Left ventricle myocardium superior (tissue), 1 donor: ENCODE measurements at regions not wholly inside any gene's neighbourhood (a gene's known extent, or its start where the extent isn't known, plus 50 kb on each side); places are given as distances from the start of the nearest gene placed in this dataset.

Experiments used
- ATAC-seq: fragments of 200-7000 bp; cut with Tn5 transposase; one replicate; pipeline ENCODE4 v1.9.1; 2020; ENCODE audit warnings: mild to moderate bottlenecking, moderate library complexity
- DNase-seq: peaks from one replicate; pipeline ENCODE4 v3.0.0-alpha.2; 2020
- intact Hi-C: fragments of 100-400 bp; cut with micrococcal nuclease; formaldehyde crosslinking; loops from one replicate; pipeline ENCODE4 v1.11.0; 2022
- donor health status: DM: no; HTN: yes; CAD: no; lungs with severe emphysema.

- DNase-seq (peak; percentile 49), ATAC-seq (peak; percentile 71)
- intact Hi-C loops = loop anchor here (2.0 to 10.0 kb wide), 2 partner anchors 117 to 453 kb away; no protein-coding TSS in a partner anchor
Measured at GRCh38 chr3:124467980-124468902, 262.0 kb upstream of the UMPS start.

- no peak for ATAC-seq
- intact Hi-C loops = loop anchor here (2.0 to 10.0 kb wide), 2 partner anchors 119 to 455 kb away; no protein-coding TSS in a partner anchor
- no peak for DNase-seq
Measured at GRCh38 chr3:124469555-124469954, 260.7 kb upstream of the UMPS start.

GRCh38 chr3:124478830-124479229, 251.4 kb upstream of the UMPS start:
- ATAC-seq (no peak), DNase-seq (no peak)
- intact Hi-C loops = no loop called here

- intact Hi-C loops = no loop called here
- DNase-seq (no peak), ATAC-seq (no peak)
Measured at GRCh38 chr3:124483915-124484470, 246.3 kb upstream of the UMPS start.

- intact Hi-C loops = no loop called here
- DNase-seq (no peak), ATAC-seq (no peak)
Measured at GRCh38 chr3:124486324-124486723, 243.9 kb upstream of the UMPS start.

GRCh38 chr3:124489506-124489905, 240.7 kb upstream of the UMPS start:
- ATAC-seq = no peak
- intact Hi-C loops = no loop called here
- DNase-seq = no peak

- no peak for DNase-seq
- no peak for ATAC-seq
- intact Hi-C loops = loop anchor here (5.0 kb wide), 1 partner anchor 61 kb away; no protein-coding TSS in a partner anchor
Measured at GRCh38 chr3:124491098-124491497, 239.2 kb upstream of the UMPS start.

- ATAC-seq (no peak), DNase-seq (no peak)
- intact Hi-C loops = loop anchor here (5.0 kb wide), 1 partner anchor 60 kb away; no protein-coding TSS in a partner anchor
Measured at GRCh38 chr3:124491875-124492274, 238.4 kb upstream of the UMPS start.

- intact Hi-C loops = loop anchor here (5.0 kb wide), 1 partner anchor 59 kb away; no protein-coding TSS in a partner anchor
- DNase-seq (peak; percentile 59), ATAC-seq (peak; percentile 70)
Measured at GRCh38 chr3:124492824-124493223, 237.4 kb upstream of the UMPS start.

GRCh38 chr3:124496061-124496460, 234.2 kb upstream of the UMPS start:
- no peak for DNase-seq
- intact Hi-C loops = no loop called here

GRCh38 chr3:124497487-124497886, 232.8 kb upstream of the UMPS start:
- ATAC-seq (no peak), DNase-seq (no peak)
- intact Hi-C loops = no loop called here

More at GRCh38 chr3:124496061-124496460, 234.2 kb upstream of the UMPS start:
- no peak for ATAC-seq

GRCh38 chr3:124498891-124499290, 231.4 kb upstream of the UMPS start:
- no peak for DNase-seq
- ATAC-seq = no peak
- intact Hi-C loops = no loop called here

- intact Hi-C loops = no loop called here
- ATAC-seq (peak; percentile 93), DNase-seq (peak; percentile 46)
Measured at GRCh38 chr3:124504332-124505059, 225.8 kb upstream of the UMPS start.

- DNase-seq = no peak
- intact Hi-C loops = no loop called here
- ATAC-seq = no peak
Measured at GRCh38 chr3:124509884-124510283, 220.4 kb upstream of the UMPS start.

GRCh38 chr3:124510290-124510689, 220.0 kb upstream of the UMPS start:
- intact Hi-C loops = no loop called here
- no peak for ATAC-seq
- no peak for DNase-seq

GRCh38 chr3:124512881-124513609, 217.2 kb upstream of the UMPS start:
- intact Hi-C loops = no loop called here
- DNase-seq (no peak), ATAC-seq (no peak)

GRCh38 chr3:124513610-124513997, 216.6 kb upstream of the UMPS start:
- DNase-seq (no peak), ATAC-seq (no peak)
- intact Hi-C loops = no loop called here

- ATAC-seq (no peak), DNase-seq (no peak)
Measured at GRCh38 chr3:124514683-124515082, 215.6 kb upstream of the UMPS start.

GRCh38 chr3:124516333-124516732, 213.9 kb upstream of the UMPS start:
- DNase-seq (no peak), ATAC-seq (no peak)

More at GRCh38 chr3:124514683-124515082, 215.6 kb upstream of the UMPS start:
- intact Hi-C loops = no loop called here

More at GRCh38 chr3:124516333-124516732, 213.9 kb upstream of the UMPS start:
- intact Hi-C loops = no loop called here
